Keratinocyte (primary cell): ENCODE measurements at regions not wholly inside any gene's neighbourhood (a gene's known extent, or its start where the extent isn't known, plus 50 kb on each side); places are given as distances from the start of the nearest gene placed in this dataset.

Experiments used
- DNase-seq: peaks from one replicate; pipeline ENCODE4 v3.0.0-alpha.2; 2011; ENCODE audit warnings: low read depth, missing footprints, low spot score
- FAIRE-seq: peaks from 2 replicates; lab custom pipeline; 2011; peaks lifted over from hg19 to GRCh38; lab: Jason Lieb, UNC
- H2AFZ ChIP-seq: 2 replicates; pipeline ENCODE4 v1.6.0; 2012; ENCODE audit warnings: low read length, control low read depth, inconsistent platforms; ENCODE audit not compliant: control insufficient read depth
- H3K27ac ChIP-seq: 2 replicates; pipeline ENCODE4 v1.5.1; 2011; ENCODE audit warnings: low read length; ENCODE audit not compliant: control insufficient read depth, insufficient read depth
- H3K27me3 ChIP-seq: 3 replicates; pipeline ENCODE4 v1.6.0; 2011; ENCODE audit warnings: low read length; ENCODE audit not compliant: control insufficient read depth, insufficient read depth; ENCODE audit errors: extremely low read depth
- H3K36me3 ChIP-seq, 2 experiments: 2 replicates in 1 of 2; 3 replicates in 1 of 2; pipeline ENCODE4 v1.5.1; 2011; ENCODE audit warnings: low read length in 2 of 2, mild to moderate bottlenecking in 1 of 2; ENCODE audit not compliant: control insufficient read depth in 2 of 2, insufficient read depth in 2 of 2; ENCODE audit errors: extremely low read depth in 1 of 2
- H3K4me1 ChIP-seq: 3 replicates; pipeline ENCODE4 v1.5.1; 2011; ENCODE audit warnings: low read length; ENCODE audit not compliant: control insufficient read depth, insufficient read depth; ENCODE audit errors: extremely low read depth
- H3K4me2 ChIP-seq: 3 replicates; pipeline ENCODE4 v1.6.0; 2011; ENCODE audit warnings: low read depth, low read length; ENCODE audit not compliant: control insufficient read depth, insufficient read depth; ENCODE audit errors: extremely low read depth
- H3K4me3 ChIP-seq, 3 experiments: fragments of 200-600 bp in 1 of 3; sonication (generic) in 1 of 3; 2 replicates in 2 of 3; 3 replicates in 1 of 3; pipeline ENCODE4 v1.5.1; 2011 to 2016; ENCODE audit warnings: low read length in 3 of 3, mild to moderate bottlenecking in 3 of 3, control low read depth in 2 of 3, inconsistent platforms in 1 of 3, low read depth in 1 of 3, mixed read lengths in 1 of 3, mixed run types in 1 of 3, moderate library complexity in 1 of 3; ENCODE audit not compliant: control insufficient read depth in 2 of 3, insufficient read depth in 2 of 3; ENCODE audit errors: extremely low read depth in 1 of 3
- H3K79me2 ChIP-seq: 2 replicates; pipeline ENCODE4 v1.6.0; 2012; ENCODE audit warnings: low read length; ENCODE audit not compliant: control insufficient read depth, insufficient read depth
- H3K9ac ChIP-seq: 3 replicates; pipeline ENCODE4 v1.6.0; 2011; ENCODE audit warnings: low read length; ENCODE audit not compliant: control insufficient read depth, insufficient read depth; ENCODE audit errors: extremely low read depth
- H3K9me1 ChIP-seq: 3 replicates; pipeline ENCODE4 v1.6.0; 2011; ENCODE audit warnings: low read length; ENCODE audit not compliant: control insufficient read depth, insufficient read depth; ENCODE audit errors: extremely low read depth
- H3K9me3 ChIP-seq: 2 replicates; pipeline ENCODE4 v1.5.1; 2012; ENCODE audit warnings: low read depth, low read length; ENCODE audit not compliant: control insufficient read depth
- H4K20me1 ChIP-seq: 3 replicates; pipeline ENCODE4 v1.6.0; 2011; ENCODE audit warnings: low read length; ENCODE audit not compliant: control insufficient read depth, insufficient read depth; ENCODE audit errors: extremely low read depth
- CTCF ChIP-seq, 3 experiments: IDR thresholded peaks in 1 of 3; conservative IDR thresholded peaks in 1 of 3; optimal IDR thresholded peaks in 1 of 3; 2 replicates in 2 of 3; 3 replicates in 1 of 3; pipeline versions ENCODE3 to v1.5.1; 2011; ENCODE audit warnings: low read length in 3 of 3, mild to moderate bottlenecking in 3 of 3, moderate library complexity in 2 of 3, control low read depth in 1 of 3, inconsistent platforms in 1 of 3; ENCODE audit not compliant: insufficient read depth in 2 of 3; ENCODE audit errors: extremely low read depth in 1 of 3
- EZH2 ChIP-seq: IDR thresholded peaks from one replicate; pipeline ENCODE4 v1.6.1; 2012; ENCODE audit warnings: inconsistent platforms, mild to moderate bottlenecking, low read length, moderate library complexity
- dilution Hi-C: fragments of 300-500 bp; cut with MboI; formaldehyde crosslinking; loops from one replicate; pipeline ENCODE4 v1.7.0; 2020; ENCODE audit warnings: low sequenced_read_pairs; ENCODE audit not compliant: extremely low pct_ligation_motif_present

GRCh38 chr2:10245661-10246060 is 57.0 kb upstream of the HPCAL1 start:
- dilution Hi-C loops = no loop called here
- no peaks in the 10 kb centered on the region for H3K36me3 ChIP-seq
- H3K27me3 ChIP-seq = peaks cover 10% of the 10 kb centered on the region
- no peak overlapping the region for H3K4me3 ChIP-seq
- no peaks in the 10 kb centered on the region for H3K9me1 ChIP-seq
- H3K79me2 ChIP-seq = no peaks in the 10 kb centered on the region
- H3K9me3 ChIP-seq = no peaks in the 10 kb centered on the region
- FAIRE-seq (no peak), DNase-seq (no peak)
- H3K9ac ChIP-seq = no peak overlapping the region
- H3K4me1 ChIP-seq = no peaks in the 10 kb centered on the region
- no peak overlapping the region for H3K4me2 ChIP-seq
- no peak overlapping the region for H3K27ac ChIP-seq
- TF ChIP-seq CTCF (optimal IDR thresholded peaks at IDR 0.05 in 1 of 3, IDR thresholded peaks at IDR 0.05 in 1 of 3, conservative IDR thresholded peaks at IDR 0.05 in 1 of 3; ENCODE audit: extremely low read depth in 1 of 3, insufficient read depth in 2 of 3, low read length in 3 of 3) = no peak
- no peak for TF ChIP-seq EZH2
- H4K20me1 ChIP-seq = no peaks in the 10 kb centered on the region
- H2AFZ ChIP-seq = no peak overlapping the region

DNA sequence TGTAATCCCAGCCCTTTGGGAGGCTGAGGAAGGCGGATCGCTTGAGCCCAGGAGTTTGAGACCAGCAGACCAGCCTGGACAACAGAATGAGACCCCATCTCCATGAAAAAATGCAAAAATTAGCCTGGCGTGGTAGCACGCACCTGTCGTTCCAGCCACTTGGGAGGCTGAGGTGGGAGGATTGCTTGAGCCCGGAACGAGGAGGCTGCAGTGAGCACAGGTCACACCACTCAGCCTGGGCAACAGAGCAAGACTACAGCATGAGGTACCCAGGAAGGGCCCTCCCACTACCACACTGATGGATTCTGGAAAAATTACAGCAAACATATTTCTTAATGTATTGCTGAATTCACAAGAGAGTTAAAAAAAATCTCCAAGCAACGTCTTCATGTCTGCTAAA is 56.3 kb upstream of the HPCAL1 start:
- no peaks in the 10 kb centered on the region for H3K79me2 ChIP-seq
- dilution Hi-C loops = no loop called here
- no peak overlapping the region for H3K4me2 ChIP-seq
- no peak overlapping the region for H3K9ac ChIP-seq
- H3K4me1 ChIP-seq = no peaks in the 10 kb centered on the region
- TF ChIP-seq EZH2 = no peak
- H2AFZ ChIP-seq = no peak overlapping the region
- peaks cover 10% of the 10 kb centered on the region for H3K27me3 ChIP-seq
- no peak for DNase-seq
- H3K36me3 ChIP-seq = no peaks in the 10 kb centered on the region
- H3K27ac ChIP-seq = no peak overlapping the region
- no peaks in the 10 kb centered on the region for H3K9me3 ChIP-seq
- H3K9me1 ChIP-seq = no peaks in the 10 kb centered on the region
- no peaks in the 10 kb centered on the region for H4K20me1 ChIP-seq
- H3K4me3 ChIP-seq = no peak overlapping the region
- no peak for FAIRE-seq

DNA sequence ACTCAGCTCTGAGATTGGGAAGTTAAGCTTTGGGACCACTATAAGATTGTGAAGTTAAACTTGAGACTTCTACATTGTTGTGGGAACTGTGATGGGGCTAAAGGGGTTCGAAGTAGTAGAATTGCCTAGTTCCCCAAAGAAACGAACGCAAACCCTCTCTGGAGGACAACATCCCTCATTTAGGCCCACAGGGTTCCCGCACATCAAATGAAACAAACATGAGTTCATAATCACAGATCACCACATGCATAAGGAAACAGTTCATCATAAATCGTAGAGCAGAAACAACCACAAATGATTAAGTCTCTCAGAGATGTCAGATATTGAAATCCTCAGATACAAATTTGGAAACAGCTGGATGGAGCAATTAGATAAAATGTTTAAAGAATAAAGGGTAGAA is 55.9 kb upstream of the HPCAL1 start:
- no peak overlapping the region for H3K4me3 ChIP-seq
- H3K27ac ChIP-seq = no peak overlapping the region
- no peaks in the 10 kb centered on the region for H4K20me1 ChIP-seq
- no peaks in the 10 kb centered on the region for H3K79me2 ChIP-seq
- no peaks in the 10 kb centered on the region for H3K9me3 ChIP-seq
- no peak overlapping the region for H2AFZ ChIP-seq
- peaks cover 10% of the 10 kb centered on the region for H3K27me3 ChIP-seq
- H3K4me2 ChIP-seq = no peak overlapping the region
- DNase-seq = no peak
- no peaks in the 10 kb centered on the region for H3K4me1 ChIP-seq
- FAIRE-seq = no peak
- dilution Hi-C loops = no loop called here
- H3K9me1 ChIP-seq = no peaks in the 10 kb centered on the region
- TF ChIP-seq CTCF (optimal IDR thresholded peaks at IDR 0.05 in 1 of 3, IDR thresholded peaks at IDR 0.05 in 1 of 3, conservative IDR thresholded peaks at IDR 0.05 in 1 of 3; ENCODE audit: extremely low read depth in 1 of 3, insufficient read depth in 2 of 3, low read length in 3 of 3) (no peak), EZH2 (no peak)
- no peak overlapping the region for H3K9ac ChIP-seq
- H3K36me3 ChIP-seq = no peaks in the 10 kb centered on the region
